SK-N-MC (cell line): ENCODE measurements at regions not wholly inside any gene's neighbourhood (a gene's known extent, or its start where the extent isn't known, plus 50 kb on each side); places are given as distances from the start of the nearest gene placed in this dataset.

Experiments used
- EZH2 ChIP-seq: fragments of 200-600 bp; sonication (generic); IDR thresholded peaks from one replicate; pipeline ENCODE4 v1.6.1; 2017; ENCODE audit warnings: antibody characterized with exemption
- FOXP2 ChIP-seq: optimal IDR thresholded peaks from 2 replicates; pipeline ENCODE3; 2011; ENCODE audit warnings: mild to moderate bottlenecking, moderate library complexity; ENCODE audit not compliant: insufficient read depth; ENCODE audit errors: extremely low read length, control extremely low read depth
- POLR2AphosphoS5 ChIP-seq: IDR thresholded peaks from 2 replicates; pipeline ENCODE4 v1.6.1; 2012; ENCODE audit warnings: mild to moderate bottlenecking, low read depth, low read length, borderline replicate concordance

DNA sequence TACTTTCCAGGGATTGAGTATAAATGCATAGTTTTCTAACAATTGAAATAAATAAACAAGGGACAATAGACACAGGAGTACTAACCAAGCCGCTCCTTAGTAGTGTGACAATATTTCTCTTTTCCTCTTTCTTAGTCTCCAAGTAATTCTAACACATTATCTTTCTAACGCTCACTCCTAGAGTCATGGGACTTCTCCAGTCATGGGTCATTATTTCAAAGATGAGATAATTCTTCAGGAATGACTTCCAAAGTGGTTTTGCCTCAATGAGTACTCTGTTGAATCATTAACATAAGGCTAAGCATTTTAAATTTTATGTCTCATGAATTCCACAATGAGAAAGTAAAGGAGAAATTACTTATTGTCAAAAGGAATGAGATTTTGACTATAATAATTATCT lies 605.8 kb upstream of the ADAMTS5 start:
- no peak for TF ChIP-seq POLR2AphosphoS5
- TF ChIP-seq EZH2 = no peak
- TF ChIP-seq FOXP2 = no peak
